Suprapubic skin (tissue), 4 donors: ENCODE measurements at regions not wholly inside any gene's neighbourhood (a gene's known extent, or its start where the extent isn't known, plus 50 kb on each side); places are given as distances from the start of the nearest gene placed in this dataset.
A peak's percentile ranks its signal among the peaks of the same experiment; 100 is the strongest.

ENCODE experiments used
- DNase-seq, 2 donors: peaks; one replicate each; pipeline ENCODE4 v3.0.0-alpha.2; 2019; ENCODE audit warnings: low spot score in 2 of 2
- H3K27ac ChIP-seq: fragments of 200-600 bp; sonication (generic); one replicate; pipeline ENCODE4 v1.5.1; 2019
- H3K27me3 ChIP-seq: fragments of 200-600 bp; sonication (generic); one replicate; pipeline ENCODE4 v1.5.1; 2019
- H3K36me3 ChIP-seq: fragments of 200-600 bp; sonication (generic); one replicate; pipeline ENCODE4 v1.5.1; 2019
- H3K4me1 ChIP-seq: fragments of 200-600 bp; sonication (generic); one replicate; pipeline ENCODE4 v1.5.1; 2019
- H3K4me3 ChIP-seq: fragments of 200-600 bp; sonication (generic); one replicate; pipeline ENCODE4 v1.5.1; 2019; ENCODE audit warnings: mild to moderate bottlenecking
- H3K9me3 ChIP-seq: fragments of 200-600 bp; sonication (generic); one replicate; pipeline ENCODE4 v1.5.1; 2019
- CTCF ChIP-seq, 2 donors: fragments of 200-600 bp in 1 of 2; fragments of 450-650 bp in 1 of 2; sonication (generic) in 1 of 2; IDR thresholded peaks; one replicate each; pipeline ENCODE4 v1.5.1; 2016 to 2019; ENCODE audit warnings: antibody characterized with exemption in 2 of 2, mild to moderate bottlenecking in 1 of 2, moderate library complexity in 1 of 2
- EP300 ChIP-seq: sonication (generic); formaldehyde crosslinking; IDR thresholded peaks from one replicate; pipeline ENCODE4 v1.6.1; 2017; ENCODE audit warnings: antibody characterized with exemption
- POLR2A ChIP-seq, 2 donors: fragments of 450-650 bp; IDR thresholded peaks; one replicate each; pipeline ENCODE4 v1.6.1; 2017; ENCODE audit warnings: antibody characterized with exemption in 2 of 2, mild to moderate bottlenecking in 2 of 2, moderate library complexity in 2 of 2
- POLR2AphosphoS5 ChIP-seq, 3 donors: sonication (generic); formaldehyde crosslinking; IDR thresholded peaks; one replicate each; pipeline ENCODE4 v1.6.1; 2017; ENCODE audit warnings: antibody characterized with exemption in 3 of 3
- WGBS: methylation state at CpG from one replicate; pipeline ENCODE4 v1.1.5; 2018; 5-methylcytosine and 5-hydroxymethylcytosine counted together

DNA sequence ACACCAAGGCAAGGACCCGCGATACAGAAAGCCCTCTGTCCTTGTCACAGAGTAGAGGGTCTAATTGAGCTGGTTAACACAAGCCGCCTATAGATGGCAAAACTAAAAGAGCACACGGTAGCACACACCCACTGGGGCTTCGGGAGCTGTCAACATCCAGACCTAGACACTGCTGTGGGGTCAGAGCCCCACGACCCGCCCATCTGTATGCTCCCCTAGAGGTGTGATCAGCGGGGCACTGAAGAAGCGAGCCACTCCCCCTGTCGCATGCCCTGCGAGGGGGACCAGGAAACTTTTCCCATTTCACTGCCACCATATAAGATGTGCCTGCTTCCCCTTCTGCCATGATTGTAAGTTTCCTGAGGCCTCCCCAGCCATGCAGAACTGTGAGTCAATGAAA lies 1255.8 kb upstream of the CDH8 start:
- Histone ChIP-seq H3K27me3 (no peaks in the 10 kb centered on the region), H3K9me3 (no peaks in the 10 kb centered on the region), H3K4me3 (no peak overlapping the region), H3K4me1 (no peaks in the 10 kb centered on the region), H3K27ac (no peak overlapping the region), H3K36me3 (no peaks in the 10 kb centered on the region)
- TF ChIP-seq POLR2A (IDR thresholded peaks at IDR 0.05) (no peak), CTCF (IDR thresholded peaks at IDR 0.05) (no peak), EP300 (no peak), POLR2AphosphoS5 (IDR thresholded peaks at IDR 0.05) (no peak)
- no peak for DNase-seq
- 92% methylated on average over 11 of the region's 11 CpGs for WGBS

- WGBS, result 46% methylated on average over 16 of the region's 16 CpGs
- H3K27ac ChIP-seq, result no peak overlapping the region
- no peak for DNase-seq
Measured at GRCh38 chr16:63289834-63290460, 1253.7 kb upstream of the CDH8 start.

GRCh38 chr16:63287401-63287800 lies 1251.2 kb upstream of the CDH8 start:
- DNase-seq, result no peak
- 67% methylated on average over 2 of the region's 2 CpGs for WGBS

More at GRCh38 chr16:63289834-63290460, 1253.7 kb upstream of the CDH8 start:
- Histone ChIP-seq H3K4me1 (no peaks in the 10 kb centered on the region), H3K4me3 (no peak overlapping the region), H3K36me3 (no peaks in the 10 kb centered on the region), H3K9me3 (no peaks in the 10 kb centered on the region), H3K27me3 (no peaks in the 10 kb centered on the region)
- TF ChIP-seq POLR2AphosphoS5 (IDR thresholded peaks at IDR 0.05) (no peak), EP300 (no peak), POLR2A (IDR thresholded peaks at IDR 0.05) (no peak), CTCF (IDR thresholded peaks at IDR 0.05) (peak in 1 of 2 donors; percentile 47)

DNA sequence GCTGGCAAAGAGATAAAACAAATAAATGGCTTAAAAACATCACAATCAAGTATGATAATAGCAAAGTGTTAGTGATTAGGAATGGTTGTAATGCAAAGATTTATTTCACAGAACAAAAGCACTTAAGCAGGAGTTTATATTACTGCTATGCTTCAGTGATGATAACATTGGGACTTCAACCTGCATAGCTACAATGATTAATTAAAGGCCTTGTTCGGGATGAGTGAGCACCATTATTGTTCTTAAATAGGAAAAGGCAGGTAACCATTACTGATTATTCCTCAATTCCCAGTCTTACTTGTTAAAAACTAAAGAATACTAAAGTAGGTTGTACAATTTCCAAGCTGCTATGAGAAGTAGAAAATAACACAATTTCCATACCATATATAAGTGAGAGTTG lies 1247.5 kb upstream of the CDH8 start:
- Histone ChIP-seq H3K9me3 (no peaks in the 10 kb centered on the region), H3K27ac (no peak overlapping the region), H3K4me3 (no peak overlapping the region), H3K4me1 (no peaks in the 10 kb centered on the region), H3K36me3 (no peaks in the 10 kb centered on the region), H3K27me3 (no peaks in the 10 kb centered on the region)
- TF ChIP-seq CTCF (IDR thresholded peaks at IDR 0.05) (no peak), POLR2A (IDR thresholded peaks at IDR 0.05) (no peak), EP300 (no peak), POLR2AphosphoS5 (IDR thresholded peaks at IDR 0.05) (no peak)
- WGBS, result 74% methylated on average over 1 of the region's 1 CpG
- DNase-seq, result no peak

More at GRCh38 chr16:63287401-63287800, 1251.2 kb upstream of the CDH8 start:
- Histone ChIP-seq H3K27me3 (no peaks in the 10 kb centered on the region), H3K9me3 (no peaks in the 10 kb centered on the region), H3K36me3 (no peaks in the 10 kb centered on the region), H3K4me3 (no peak overlapping the region), H3K4me1 (no peaks in the 10 kb centered on the region), H3K27ac (no peak overlapping the region)
- TF ChIP-seq CTCF (IDR thresholded peaks at IDR 0.05) (no peak), POLR2A (IDR thresholded peaks at IDR 0.05) (no peak), EP300 (no peak), POLR2AphosphoS5 (IDR thresholded peaks at IDR 0.05) (no peak)

DNA sequence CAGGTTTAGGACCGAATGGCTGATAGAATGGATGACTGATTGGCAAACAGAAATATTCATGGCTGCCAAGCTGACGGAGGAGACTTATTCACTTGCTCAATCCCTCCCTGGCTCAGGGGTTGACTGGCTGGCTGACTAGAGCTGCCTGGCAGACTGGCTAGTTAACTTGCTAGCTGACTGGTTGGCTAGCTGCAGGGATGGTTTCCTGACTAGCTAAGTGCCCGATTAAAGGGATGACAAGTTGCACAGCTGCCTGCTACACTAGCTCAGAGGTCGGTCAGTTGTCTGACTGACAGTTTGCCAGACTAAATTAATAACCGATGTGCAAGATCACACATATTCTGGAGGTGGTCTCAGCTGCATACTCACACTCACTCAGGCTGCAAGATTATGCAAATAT lies 1208.4 kb upstream of the CDH8 start:
- WGBS, result 41% methylated on average over 5 of the region's 5 CpGs
- no peak overlapping the region for H3K27ac ChIP-seq
- no peak overlapping the region for H3K4me3 ChIP-seq
- no peaks in the 10 kb centered on the region for H3K4me1 ChIP-seq
- no peaks in the 10 kb centered on the region for H3K36me3 ChIP-seq
- H3K9me3 ChIP-seq, result no peaks in the 10 kb centered on the region
- no peak for DNase-seq
- H3K27me3 ChIP-seq, result no peaks in the 10 kb centered on the region
- TF ChIP-seq CTCF (IDR thresholded peaks at IDR 0.05) (no peak), POLR2A (IDR thresholded peaks at IDR 0.05) (no peak), POLR2AphosphoS5 (IDR thresholded peaks at IDR 0.05) (no peak), EP300 (no peak)
